SKM-1 (cell line): ENCODE measurements at regions not wholly inside any gene's neighbourhood (a gene's known extent, or its start where the extent isn't known, plus 50 kb on each side); places are given as distances from the start of the nearest gene placed in this dataset.
"Not testable (repeated sequence)": the region's sequence is repeated elsewhere in the genome, so short reads cannot be mapped to it uniquely, and the experiment has no call there.

Experiments
- DNase-seq: peaks from one replicate; lab custom pipeline; 2025; ENCODE audit not compliant: unreplicated experiment; lab: John Stamatoyannopoulos, UW

- no peak for DNase-seq
These were observed 1964.1 kb downstream of the PCDH9 start for GRCh38 chr13:65265988-65266387.

- DNase-seq: no peak
These were observed 1966.1 kb downstream of the PCDH9 start for GRCh38 chr13:65264066-65264465.

DNA sequence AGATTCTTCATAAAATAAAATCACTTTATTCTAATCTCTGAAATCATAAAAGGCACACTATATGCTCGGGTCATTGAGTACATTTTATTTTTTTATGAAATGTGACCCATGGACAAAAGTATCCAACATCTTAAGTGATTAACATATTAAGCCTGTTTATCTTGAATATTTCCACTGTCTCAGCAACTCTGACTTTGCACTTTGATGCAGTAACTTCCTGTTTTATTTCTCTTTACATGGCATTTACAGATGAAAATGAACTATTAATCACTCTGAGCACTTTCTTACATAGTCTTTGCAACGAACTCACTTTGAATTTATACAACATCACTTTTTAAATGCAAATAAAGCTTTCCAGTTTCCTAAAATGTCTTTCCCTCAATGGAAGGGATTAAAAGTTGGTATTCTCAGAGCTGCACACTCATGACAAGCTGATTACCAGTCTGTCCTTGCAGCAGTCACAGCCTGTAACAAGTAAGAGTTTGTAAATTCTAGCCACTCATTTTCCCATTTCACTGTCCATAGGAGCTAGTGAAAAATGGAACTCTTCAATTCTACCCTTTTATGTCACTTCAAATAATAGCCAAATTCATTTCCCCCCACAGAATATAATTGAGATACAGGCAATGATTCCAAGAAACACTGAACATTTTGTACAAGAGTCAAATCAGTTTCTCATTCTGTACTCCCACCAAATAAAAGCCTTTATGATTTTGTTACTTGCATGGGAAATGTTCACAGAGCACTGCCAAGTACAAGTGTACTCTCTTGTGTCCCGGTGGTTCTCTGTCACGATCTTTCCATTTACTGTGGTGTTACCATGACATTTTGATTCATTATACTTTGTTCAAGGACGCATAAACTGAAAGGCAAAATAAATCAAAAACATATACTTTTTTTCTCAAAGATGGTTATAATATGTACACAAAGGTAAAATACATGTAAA, 1968.9 kb downstream of the PCDH9 start:
- DNase-seq: no peak

DNA sequence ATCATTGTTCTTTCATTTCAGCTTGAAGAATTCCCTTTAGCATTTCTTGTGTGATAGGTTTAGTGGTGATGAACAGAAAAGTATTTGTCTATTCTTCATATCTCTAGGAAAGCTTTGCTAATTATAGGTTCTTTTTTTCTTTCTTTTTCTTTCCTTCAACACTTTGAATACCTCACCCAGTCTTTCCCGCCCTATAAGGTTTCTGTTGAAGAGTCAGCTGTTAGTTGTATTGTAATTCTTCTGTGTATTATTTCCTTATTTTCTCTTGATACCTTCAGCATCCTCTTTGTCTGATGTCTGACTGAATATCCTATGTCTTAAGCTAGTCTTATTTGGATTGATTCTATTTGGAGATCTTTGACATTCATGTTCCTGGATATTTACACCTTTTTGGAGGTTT, 1989.4 kb downstream of the PCDH9 start:
- DNase-seq: no peak

DNA sequence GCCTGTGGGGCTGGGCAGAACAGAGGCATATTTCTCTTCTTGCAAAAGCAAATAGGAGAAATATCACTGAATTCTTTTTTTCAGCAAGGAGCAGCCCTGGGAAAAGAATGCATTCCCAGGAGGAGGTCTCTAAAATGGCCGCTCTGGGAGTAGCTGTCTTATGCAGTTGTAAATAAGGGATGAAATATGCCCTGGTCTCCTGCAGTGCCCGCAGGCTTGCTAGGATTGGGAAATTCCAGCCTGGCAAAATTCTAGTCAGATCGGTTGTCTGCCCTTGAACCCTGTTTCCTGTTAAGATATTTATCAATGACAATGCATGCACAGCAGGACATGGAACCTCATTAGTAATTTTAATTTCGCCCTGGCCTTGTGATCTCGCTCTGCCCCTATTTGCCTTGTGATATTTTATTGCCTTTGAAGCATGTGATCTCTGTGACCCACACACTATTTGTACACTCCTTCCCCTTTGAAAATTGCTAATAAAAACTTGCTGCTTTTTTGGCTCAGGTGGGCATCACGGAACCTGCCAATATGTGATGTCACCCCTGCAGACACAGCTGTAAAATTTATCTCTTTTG, 1993.2 kb downstream of the PCDH9 start:
- no peak for DNase-seq

DNA sequence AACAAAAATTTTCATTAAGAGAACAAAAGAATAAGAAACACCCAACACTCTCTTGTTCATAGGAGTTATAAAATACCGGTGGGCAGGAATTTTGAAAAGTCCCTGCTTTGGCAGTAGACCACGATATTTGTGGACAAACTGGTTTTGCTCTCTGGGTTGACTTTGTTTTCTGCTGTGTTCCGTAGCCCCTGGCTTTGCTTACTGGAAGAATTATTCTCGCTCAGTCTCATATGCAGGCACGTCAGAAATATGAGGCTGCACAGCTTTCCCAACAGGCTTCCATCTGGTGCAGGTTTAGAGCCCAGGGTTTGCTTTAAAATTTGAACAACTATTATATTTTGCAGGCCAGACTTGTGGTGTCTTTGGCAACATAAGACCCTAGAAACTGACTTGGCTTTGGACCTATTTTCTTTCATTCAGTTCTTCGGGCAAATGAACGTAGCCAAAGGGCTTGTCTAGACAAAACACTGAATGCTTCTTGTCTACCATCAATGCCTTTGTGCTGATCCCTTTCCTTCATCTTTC, 2012.6 kb downstream of the PCDH9 start:
- no peak for DNase-seq

- not testable (repeated sequence) for DNase-seq
These were observed 2027.3 kb downstream of the PCDH9 start for GRCh38 chr13:65202845-65203244.

DNA sequence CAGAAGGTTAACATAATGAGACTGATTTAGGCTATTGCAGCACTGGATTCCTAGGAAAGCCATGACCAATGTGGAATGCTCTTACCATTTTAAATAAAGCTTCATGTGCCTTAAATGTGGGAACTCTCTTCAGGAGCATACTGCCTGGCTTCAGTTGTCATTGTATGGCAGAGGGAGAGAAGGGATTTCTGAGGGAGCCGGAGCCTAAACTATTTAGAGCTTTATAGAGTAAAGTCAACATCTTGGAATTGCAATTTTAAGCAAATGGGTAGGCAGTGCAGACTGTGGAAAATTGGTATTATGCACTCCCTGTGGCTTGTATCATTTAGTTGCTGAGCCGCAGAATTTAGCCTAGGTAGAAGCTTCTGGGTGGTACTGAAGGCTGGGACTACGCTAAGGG, 2041.4 kb downstream of the PCDH9 start:
- no peak for DNase-seq

DNA sequence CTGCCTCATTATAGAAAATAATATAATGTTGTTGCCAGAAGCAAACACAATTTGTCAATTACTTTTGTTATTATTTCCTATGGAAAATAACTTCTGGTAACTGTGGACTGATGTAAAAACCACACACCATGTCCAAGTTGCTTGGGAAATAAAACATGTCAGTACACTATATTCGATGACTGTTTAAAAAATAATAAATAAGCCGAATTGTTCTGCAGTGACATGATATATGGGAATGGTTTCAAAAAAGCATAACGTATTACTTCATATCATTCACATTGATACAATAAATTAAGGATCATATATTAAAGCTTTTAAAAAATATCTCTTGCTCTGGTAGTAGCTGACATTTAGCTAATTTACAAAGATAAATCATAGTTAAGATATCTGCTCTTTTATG, 2062.1 kb downstream of the PCDH9 start:
- no peak for DNase-seq

DNA sequence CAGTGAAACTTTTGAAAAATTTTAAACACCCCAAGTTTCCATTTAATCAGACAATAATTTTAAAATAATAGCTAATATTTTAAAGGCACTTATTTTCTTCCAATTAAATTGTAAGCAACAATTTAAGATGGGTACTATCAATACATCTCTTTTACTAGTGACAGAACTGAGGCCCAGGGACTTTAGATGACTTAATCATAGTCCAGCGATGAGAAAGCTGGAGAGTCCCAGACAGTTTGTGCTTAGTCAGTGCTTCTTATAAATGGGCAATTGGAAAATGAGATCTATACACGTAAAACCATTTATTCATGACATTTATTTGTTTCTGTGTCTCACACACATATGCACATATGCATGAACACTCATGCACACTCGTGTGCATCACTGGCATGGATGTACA, 2063.5 kb downstream of the PCDH9 start:
- DNase-seq: no peak

DNA sequence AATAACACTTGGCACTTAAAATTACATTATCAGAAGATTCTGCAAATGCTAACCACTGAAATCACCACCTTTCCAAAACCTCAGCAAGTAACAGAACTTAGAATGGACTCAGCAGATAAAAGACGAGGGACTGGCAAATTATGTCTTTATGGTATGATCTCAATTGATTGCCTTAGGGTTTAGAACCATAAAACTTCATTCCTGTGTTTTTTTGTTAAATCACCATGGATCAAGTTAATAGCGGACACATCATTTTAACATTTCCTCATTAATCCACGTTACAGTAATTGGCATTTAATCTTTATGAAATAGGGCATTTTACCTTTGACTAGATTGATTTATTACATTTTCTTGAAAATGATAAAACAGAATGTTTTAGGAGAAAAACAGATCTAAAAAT, 2070.3 kb downstream of the PCDH9 start:
- DNase-seq: no peak

- DNase-seq: no peak
These were observed 2074.3 kb downstream of the PCDH9 start for GRCh38 chr13:65155861-65156260.

GRCh38 chr13:65154661-65155447, 2075.3 kb downstream of the PCDH9 start:
- DNase-seq: no peak

GRCh38 chr13:65149687-65150086, 2080.4 kb downstream of the PCDH9 start:
- no peak for DNase-seq

DNA sequence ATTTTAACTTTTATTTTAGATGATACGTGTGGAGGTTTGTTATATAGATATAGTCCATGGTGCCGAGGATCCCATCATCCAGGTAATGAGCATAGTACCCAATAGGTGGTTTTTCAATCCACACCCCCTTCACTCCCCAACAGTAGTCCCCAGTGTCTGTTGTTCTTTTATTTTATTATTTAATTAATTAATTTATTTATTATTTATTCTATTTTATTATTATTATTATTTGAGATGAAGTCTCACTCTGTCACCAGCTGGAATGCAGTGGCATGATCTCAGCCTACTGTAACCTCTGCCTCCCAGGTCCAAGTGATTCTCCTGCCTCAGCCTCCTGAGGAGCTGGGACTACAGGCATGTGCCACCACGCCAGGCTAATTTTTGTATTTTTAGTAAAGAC, 2086.2 kb downstream of the PCDH9 start:
- DNase-seq: no peak

GRCh38 chr13:65133094-65133493, 2097.0 kb downstream of the PCDH9 start:
- DNase-seq: no peak

DNA sequence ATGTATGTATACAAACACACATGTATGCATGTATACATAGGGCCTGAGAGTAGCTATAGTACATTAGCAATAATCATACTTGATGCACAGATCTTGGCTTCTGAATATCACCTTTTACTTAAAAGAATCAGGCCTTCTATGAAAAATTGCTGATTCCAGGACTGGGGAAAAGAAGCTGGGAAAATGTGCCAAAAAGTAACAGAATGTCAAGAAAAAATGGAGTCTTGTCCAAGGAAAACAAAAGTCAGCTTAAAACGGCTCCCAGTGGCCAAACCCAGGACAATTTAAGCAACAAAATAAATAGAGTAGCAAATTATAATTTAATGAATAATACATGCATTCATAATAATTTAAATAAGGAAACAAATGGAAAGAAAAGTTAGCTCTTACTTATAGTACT, 2104.9 kb downstream of the PCDH9 start:
- no peak for DNase-seq

DNA sequence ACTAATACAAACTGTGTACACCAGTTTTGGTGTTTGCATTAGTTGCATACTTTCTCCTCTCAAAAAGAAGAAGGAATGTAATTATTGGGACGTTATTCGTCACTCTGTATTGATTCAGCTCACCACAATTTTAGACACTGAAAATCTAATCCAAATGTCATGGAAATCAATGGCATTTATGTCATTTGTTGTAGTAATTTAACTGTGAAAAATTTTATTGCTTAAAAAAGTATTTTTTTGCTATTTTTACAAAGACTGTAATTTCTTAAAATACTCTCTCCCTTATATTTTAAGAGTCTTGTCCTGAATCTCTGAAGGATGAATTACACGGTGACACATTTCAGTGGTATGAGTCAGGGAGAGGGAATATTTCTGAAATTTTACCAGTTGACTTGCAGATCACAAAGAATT, 2117.6 kb downstream of the PCDH9 start:
- no peak for DNase-seq

DNA sequence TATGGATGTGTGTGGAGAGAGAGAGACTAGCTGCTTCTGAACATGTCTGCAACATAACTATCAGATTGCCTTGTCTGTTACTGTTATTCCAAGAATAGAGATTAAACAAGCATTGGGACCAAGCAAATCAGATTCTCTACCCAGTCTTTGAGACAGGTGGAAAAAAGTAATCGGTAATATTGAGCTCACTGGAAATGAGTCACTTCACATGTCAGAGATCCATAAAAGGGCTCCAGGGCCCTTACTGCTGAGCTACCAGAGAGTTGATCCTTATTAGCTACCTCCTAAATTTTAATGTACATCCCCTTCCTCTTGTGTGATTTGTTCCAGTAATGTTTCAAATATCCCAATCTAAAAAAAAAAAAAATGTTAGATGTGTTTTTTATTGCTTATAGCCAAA, 2118.0 kb downstream of the PCDH9 start:
- no peak for DNase-seq

DNA sequence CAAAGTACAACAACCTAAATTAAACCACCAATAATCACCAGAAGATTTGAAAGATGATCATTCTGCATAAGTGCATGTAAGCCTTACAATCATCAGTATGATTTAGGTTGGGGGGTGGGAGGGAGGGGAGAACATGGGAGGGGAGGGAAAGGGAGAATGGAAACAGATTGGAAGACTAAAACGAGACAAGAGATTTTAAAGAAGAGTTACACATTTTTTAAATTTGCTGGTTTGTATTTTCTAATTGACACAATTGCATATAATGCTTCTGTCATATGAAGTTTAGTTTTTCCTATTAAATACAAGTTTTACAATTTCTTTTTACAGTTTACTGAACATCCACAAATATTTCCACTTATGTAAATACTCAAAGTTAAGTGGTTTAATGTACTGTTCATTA, 2118.9 kb downstream of the PCDH9 start:
- no peak for DNase-seq

- not testable (repeated sequence) for DNase-seq
These were observed 2125.7 kb downstream of the PCDH9 start for GRCh38 chr13:65104436-65104835.

- DNase-seq: no peak
These were observed 2126.8 kb downstream of the PCDH9 start for GRCh38 chr13:65103351-65103750.
